NT2/D1 (cell line): ENCODE measurements at regions not wholly inside any gene's neighbourhood (a gene's known extent, or its start where the extent isn't known, plus 50 kb on each side); places are given as distances from the start of the nearest gene placed in this dataset.

Experiments
- SUZ12 ChIP-seq: IDR thresholded peaks from 2 replicates; pipeline ENCODE4 v1.6.1; 2011; ENCODE audit not compliant: insufficient read length, insufficient read depth; ENCODE audit errors: extremely low read depth
- ZNF274 ChIP-seq: IDR thresholded peaks from 2 replicates; pipeline ENCODE4 v1.6.1; 2011; ENCODE audit warnings: mild to moderate bottlenecking, low read depth, low read length

DNA sequence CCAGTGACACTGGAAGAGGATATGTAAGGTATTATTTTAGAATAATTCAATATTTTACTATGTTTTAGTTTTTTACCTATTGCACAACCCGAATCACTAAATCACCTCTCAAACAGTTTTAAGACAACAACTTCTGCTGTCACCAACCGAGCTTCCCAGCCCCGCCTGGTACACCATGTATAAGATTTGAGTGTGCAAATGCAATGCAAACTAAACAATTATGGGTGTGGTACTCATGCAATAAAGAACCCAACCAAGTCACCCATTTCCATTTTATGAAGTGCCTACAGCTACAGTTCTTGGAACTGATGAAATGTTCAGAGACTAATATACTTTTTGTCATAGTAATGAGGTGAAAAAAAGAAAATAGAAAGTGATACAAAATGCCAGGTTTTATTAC, 256.2 kb downstream of the TAFA4 start:
- TF ChIP-seq ZNF274, result no peak
- no peak for TF ChIP-seq SUZ12
